Body of pancreas (tissue), 4 donors: ENCODE measurements at regions not wholly inside any gene's neighbourhood (a gene's known extent, or its start where the extent isn't known, plus 50 kb on each side); places are given as distances from the start of the nearest gene placed in this dataset.

Source experiments
- POLR2A ChIP-seq, 3 donors: fragments of 450-650 bp; IDR thresholded peaks; one replicate each; pipeline ENCODE4 v1.6.1; 2016; ENCODE audit warnings: antibody characterized with exemption in 3 of 3, mild to moderate bottlenecking in 2 of 3
- TF ChIP-seq, protein P1 (sequence below), 7 experiments: fragments of 450-650 bp in 4 of 7; fragments of 200-600 bp in 3 of 7; sonication (generic) in 3 of 7; IDR thresholded peaks; one replicate each; pipeline ENCODE4 v1.5.1; 2016 to 2019; ENCODE audit warnings: antibody characterized with exemption in 7 of 7

DNA sequence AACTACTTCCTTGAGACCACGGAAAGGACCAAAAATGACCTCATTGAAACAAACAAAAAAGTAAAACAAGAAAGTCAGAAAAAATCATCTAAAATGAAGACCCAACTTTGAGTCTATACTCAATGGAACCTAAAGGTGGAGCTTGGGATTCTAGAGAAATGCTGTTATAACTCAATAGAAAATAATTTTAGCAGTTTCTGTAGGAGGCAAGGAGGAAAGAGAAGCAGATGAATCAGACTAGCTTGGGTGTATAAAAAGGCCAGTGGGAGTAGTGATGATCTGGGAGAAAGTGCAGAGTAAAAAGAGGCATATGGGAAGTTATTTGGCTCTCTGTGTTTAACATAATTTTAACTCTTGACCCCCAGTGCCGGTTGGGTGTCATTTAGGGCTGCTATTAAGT lies 94.4 kb downstream of the TMCO5A start:
- TF ChIP-seq, protein P1, sequence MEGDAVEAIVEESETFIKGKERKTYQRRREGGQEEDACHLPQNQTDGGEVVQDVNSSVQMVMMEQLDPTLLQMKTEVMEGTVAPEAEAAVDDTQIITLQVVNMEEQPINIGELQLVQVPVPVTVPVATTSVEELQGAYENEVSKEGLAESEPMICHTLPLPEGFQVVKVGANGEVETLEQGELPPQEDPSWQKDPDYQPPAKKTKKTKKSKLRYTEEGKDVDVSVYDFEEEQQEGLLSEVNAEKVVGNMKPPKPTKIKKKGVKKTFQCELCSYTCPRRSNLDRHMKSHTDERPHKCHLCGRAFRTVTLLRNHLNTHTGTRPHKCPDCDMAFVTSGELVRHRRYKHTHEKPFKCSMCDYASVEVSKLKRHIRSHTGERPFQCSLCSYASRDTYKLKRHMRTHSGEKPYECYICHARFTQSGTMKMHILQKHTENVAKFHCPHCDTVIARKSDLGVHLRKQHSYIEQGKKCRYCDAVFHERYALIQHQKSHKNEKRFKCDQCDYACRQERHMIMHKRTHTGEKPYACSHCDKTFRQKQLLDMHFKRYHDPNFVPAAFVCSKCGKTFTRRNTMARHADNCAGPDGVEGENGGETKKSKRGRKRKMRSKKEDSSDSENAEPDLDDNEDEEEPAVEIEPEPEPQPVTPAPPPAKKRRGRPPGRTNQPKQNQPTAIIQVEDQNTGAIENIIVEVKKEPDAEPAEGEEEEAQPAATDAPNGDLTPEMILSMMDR (IDR thresholded peaks at IDR 0.05) = no peak
- TF ChIP-seq POLR2A (IDR thresholded peaks at IDR 0.05) = no peak
